ENCODE measurements at regions not wholly inside any gene's neighbourhood (a gene's known extent, or its start where the extent isn't known, plus 50 kb on each side); places are given as distances from the start of the nearest gene placed in this dataset.

- no peak for FAIRE-seq
- Histone ChIP-seq H3K9me1 (replicated peaks; ENCODE audit: control insufficient read depth, extremely low read depth, insufficient read depth, low read length) (no peaks in the 10 kb centered on the region), H3K4me1 (ENCODE audit: control insufficient read depth, extremely low read depth, insufficient read depth, low read length) (no peaks in the 10 kb centered on the region), H3K4me3 (replicated peaks in 1 of 3; ENCODE audit: insufficient read depth in 1 of 3, low read depth in 1 of 3, low read length in 3 of 3) (no peak overlapping the region), H3K9me3 (replicated peaks; ENCODE audit: control insufficient read depth, insufficient read depth, low read length) (no peaks in the 10 kb centered on the region), H3K9ac (replicated peaks; ENCODE audit: extremely low read depth, insufficient read depth, low read length) (no peak overlapping the region), H3K36me3 (ENCODE audit: control insufficient read depth in 2 of 2, extremely low read depth in 1 of 2, insufficient read depth in 2 of 2, low read length in 2 of 2) (no peaks in the 10 kb centered on the region), H2AFZ (ENCODE audit: low read depth, low read length) (no peak overlapping the region), H3K27ac (ENCODE audit: insufficient read depth, low read depth, low read length) (no peak overlapping the region), H4K20me1 (replicated peaks; ENCODE audit: control insufficient read depth, extremely low read depth, insufficient read depth, low read length) (no peaks in the 10 kb centered on the region), H3K79me2 (ENCODE audit: control insufficient read depth, insufficient read depth, low read length) (no peaks in the 10 kb centered on the region), H3K27me3 (ENCODE audit: control insufficient read depth in 2 of 2, insufficient read depth in 2 of 2, low read length in 2 of 2) (peaks cover 3 to 5% of the 10 kb centered on the region in 2 experiments), H3K4me2 (ENCODE audit: insufficient read depth, low read length) (no peak overlapping the region)
- no TSS peak for BruUV-seq (replicated peaks)
- CTCF ChIA-PET: no interaction called here
- TF ChIP-seq MYC (IDR thresholded peaks at IDR 0.05; ENCODE audit: low read depth, low read length) (no peak), POLR2AphosphoS5 (IDR thresholded peaks at IDR 0.05; ENCODE audit: insufficient read depth, low read depth, low read length) (no peak), EZH2 (IDR thresholded peaks at IDR 0.05; ENCODE audit: borderline replicate concordance, low read depth, low read length, severe bottlenecking) (no peak)
- POLR2A ChIA-PET: no interaction called here
- dilution Hi-C loops (cut with MboI; ENCODE audit: extremely low pct_ligation_motif_present, low sequenced_read_pairs) (no loop called here), intact Hi-C loops (cut with micrococcal nuclease) (no loop called here)
- no peak for DNase-seq (ENCODE audit: low read depth, low spot score)
Measured at GRCh38 chr13:111035861-111036260, 79.2 kb upstream of the ARHGEF7 start.

- H3K4me1 ChIP-seq (ENCODE audit: control insufficient read depth, extremely low read depth, insufficient read depth, low read length): no peaks in the 10 kb centered on the region
- no peak overlapping the region for H3K4me3 ChIP-seq (replicated peaks in 1 of 3; ENCODE audit: insufficient read depth in 1 of 3, low read depth in 1 of 3, low read length in 3 of 3)
- H3K9me1 ChIP-seq (replicated peaks; ENCODE audit: control insufficient read depth, extremely low read depth, insufficient read depth, low read length): no peaks in the 10 kb centered on the region
- intact Hi-C loops (cut with micrococcal nuclease): no loop called here
- H4K20me1 ChIP-seq (replicated peaks; ENCODE audit: control insufficient read depth, extremely low read depth, insufficient read depth, low read length): no peaks in the 10 kb centered on the region
- POLR2A ChIA-PET: no interaction called here
- no peak for TF ChIP-seq JUN (IDR thresholded peaks at IDR 0.05; ENCODE audit: borderline replicate concordance, insufficient read depth, insufficient read length, low read depth)
- no peak for TF ChIP-seq EZH2 (IDR thresholded peaks at IDR 0.05; ENCODE audit: borderline replicate concordance, low read depth, low read length, severe bottlenecking)
- no peak for TF ChIP-seq POLR2A (IDR thresholded peaks at IDR 0.05; ENCODE audit: low read depth, low read length)
- no peak for TF ChIP-seq GATA2 (IDR thresholded peaks at IDR 0.05; ENCODE audit: insufficient read depth, insufficient read length, low read depth, low read length)
- TF ChIP-seq MYC (IDR thresholded peaks at IDR 0.05; ENCODE audit: low read depth, low read length): no peak
- TF ChIP-seq MAX (IDR thresholded peaks at IDR 0.05; ENCODE audit: insufficient read depth, insufficient read length): no peak
- TF ChIP-seq CTCF (IDR thresholded peaks at IDR 0.05; ENCODE audit: extremely low read depth in 1 of 2, insufficient read depth in 1 of 2, low read depth in 1 of 2, low read length in 2 of 2): no peak
- no peak for TF ChIP-seq POLR2AphosphoS5 (IDR thresholded peaks at IDR 0.05; ENCODE audit: insufficient read depth, low read depth, low read length)
- no peak for TF ChIP-seq FOS (IDR thresholded peaks at IDR 0.05; ENCODE audit: borderline replicate concordance, insufficient read depth, low read length)
- FAIRE-seq (no peak), DNase-seq (ENCODE audit: low read depth, low spot score) (no peak)
- no peak overlapping the region for H3K27ac ChIP-seq (ENCODE audit: insufficient read depth, low read depth, low read length)
- no TSS peak for BruUV-seq (replicated peaks)
- H2AFZ ChIP-seq (ENCODE audit: low read depth, low read length): no peak overlapping the region
- peaks cover 3 to 5% of the 10 kb centered on the region in 2 experiments for H3K27me3 ChIP-seq (ENCODE audit: control insufficient read depth in 2 of 2, insufficient read depth in 2 of 2, low read length in 2 of 2)
- no peaks in the 10 kb centered on the region for H3K36me3 ChIP-seq (ENCODE audit: control insufficient read depth in 2 of 2, extremely low read depth in 1 of 2, insufficient read depth in 2 of 2, low read length in 2 of 2)
- H3K79me2 ChIP-seq (ENCODE audit: control insufficient read depth, insufficient read depth, low read length): no peaks in the 10 kb centered on the region
- no peak overlapping the region for H3K9ac ChIP-seq (replicated peaks; ENCODE audit: extremely low read depth, insufficient read depth, low read length)
- H3K9me3 ChIP-seq (replicated peaks; ENCODE audit: control insufficient read depth, insufficient read depth, low read length): no peaks in the 10 kb centered on the region
- CTCF ChIA-PET: no interaction called here
- no peak overlapping the region for H3K4me2 ChIP-seq (ENCODE audit: insufficient read depth, low read length)
- dilution Hi-C loops (cut with MboI; ENCODE audit: extremely low pct_ligation_motif_present, low sequenced_read_pairs): no loop called here
Measured at GRCh38 chr13:111034811-111035210, 80.3 kb upstream of the ARHGEF7 start.

Measured in endothelial cell of umbilical vein (primary cell).